Activated CD8-positive, alpha-beta T cell treated with anti-CD3 and anti-CD28 coated beads for 36 hours (primary cell): ENCODE measurements at regions not wholly inside any gene's neighbourhood (a gene's known extent, or its start where the extent isn't known, plus 50 kb on each side); places are given as distances from the start of the nearest gene placed in this dataset.
A peak's percentile ranks its signal among the peaks of the same experiment; 100 is the strongest.

Experiments
- ATAC-seq: fragments of 200-7000 bp; cut with Tn5 transposase; one replicate; pipeline ENCODE4 v1.10.0; 2021; ENCODE audit warnings: mild to moderate bottlenecking, moderate library complexity
- CTCF ChIA-PET: fragments of 350-600 bp; sonication (Branson Sonifier 250); formaldehyde crosslinking; loops from one replicate; lab custom pipeline; 2021; ENCODE audit warnings: antibody characterized with exemption; lab: Charles Lee
- POLR2A ChIA-PET: fragments of 350-600 bp; sonication (Branson Sonifier 250); formaldehyde crosslinking; loops from one replicate; lab custom pipeline; 2021; ENCODE audit warnings: antibody characterized with exemption; lab: Charles Lee
- DNase-seq: peaks from one replicate; pipeline ENCODE4 v3.0.0-alpha.2; 2020
- H3K27ac Mint-ChIP-seq: one replicate; pipeline ENCODE4 v1.8.0; 2021; ENCODE audit warnings: mild to moderate bottlenecking, mixed read lengths
- H3K27me3 Mint-ChIP-seq: one replicate; pipeline ENCODE4 v1.8.0; 2021; ENCODE audit warnings: mixed read lengths
- H3K36me3 Mint-ChIP-seq: one replicate; pipeline ENCODE4 v1.8.0; 2021; ENCODE audit warnings: low read depth, mixed read lengths
- H3K4me1 Mint-ChIP-seq: one replicate; pipeline ENCODE4 v1.8.0; 2021; ENCODE audit warnings: low read depth, mixed read lengths
- H3K4me3 Mint-ChIP-seq: one replicate; pipeline ENCODE4 v1.8.0; 2021; ENCODE audit warnings: mild to moderate bottlenecking, moderate library complexity, mixed read lengths
- H3K9me3 Mint-ChIP-seq: one replicate; pipeline ENCODE4 v1.8.0; 2021; ENCODE audit warnings: mixed read lengths
- intact Hi-C: fragments of 100-400 bp; cut with micrococcal nuclease; formaldehyde crosslinking; loops from one replicate; pipeline ENCODE4 v1.10.0; 2022
- TF ChIP-seq, protein P1 (sequence below): fragments of 200-600 bp; IDR thresholded peaks from one replicate; pipeline ENCODE4 v1.8.0; 2022; ENCODE audit warnings: antibody characterized with exemption, mild to moderate bottlenecking

GRCh38 chrY:21003059-21003458, 247.2 kb downstream of the RPS4Y2 start:
- TF ChIP-seq, protein P1, sequence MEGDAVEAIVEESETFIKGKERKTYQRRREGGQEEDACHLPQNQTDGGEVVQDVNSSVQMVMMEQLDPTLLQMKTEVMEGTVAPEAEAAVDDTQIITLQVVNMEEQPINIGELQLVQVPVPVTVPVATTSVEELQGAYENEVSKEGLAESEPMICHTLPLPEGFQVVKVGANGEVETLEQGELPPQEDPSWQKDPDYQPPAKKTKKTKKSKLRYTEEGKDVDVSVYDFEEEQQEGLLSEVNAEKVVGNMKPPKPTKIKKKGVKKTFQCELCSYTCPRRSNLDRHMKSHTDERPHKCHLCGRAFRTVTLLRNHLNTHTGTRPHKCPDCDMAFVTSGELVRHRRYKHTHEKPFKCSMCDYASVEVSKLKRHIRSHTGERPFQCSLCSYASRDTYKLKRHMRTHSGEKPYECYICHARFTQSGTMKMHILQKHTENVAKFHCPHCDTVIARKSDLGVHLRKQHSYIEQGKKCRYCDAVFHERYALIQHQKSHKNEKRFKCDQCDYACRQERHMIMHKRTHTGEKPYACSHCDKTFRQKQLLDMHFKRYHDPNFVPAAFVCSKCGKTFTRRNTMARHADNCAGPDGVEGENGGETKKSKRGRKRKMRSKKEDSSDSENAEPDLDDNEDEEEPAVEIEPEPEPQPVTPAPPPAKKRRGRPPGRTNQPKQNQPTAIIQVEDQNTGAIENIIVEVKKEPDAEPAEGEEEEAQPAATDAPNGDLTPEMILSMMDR = no peak
- intact Hi-C loops = no loop called here
- Mint-ChIP-seq H3K27ac (no peak overlapping the region), H3K4me1 (peaks cover 25% of the 10 kb centered on the region), H3K36me3 (no peaks in the 10 kb centered on the region), H3K9me3 (peaks cover 1% of the 10 kb centered on the region), H3K27me3 (no peaks in the 10 kb centered on the region), H3K4me3 (no peak overlapping the region)
- ChIA-PET CTCF (no interaction called here), POLR2A (no interaction called here)
- ATAC-seq (peak; percentile 70), DNase-seq (no peak)

DNA sequence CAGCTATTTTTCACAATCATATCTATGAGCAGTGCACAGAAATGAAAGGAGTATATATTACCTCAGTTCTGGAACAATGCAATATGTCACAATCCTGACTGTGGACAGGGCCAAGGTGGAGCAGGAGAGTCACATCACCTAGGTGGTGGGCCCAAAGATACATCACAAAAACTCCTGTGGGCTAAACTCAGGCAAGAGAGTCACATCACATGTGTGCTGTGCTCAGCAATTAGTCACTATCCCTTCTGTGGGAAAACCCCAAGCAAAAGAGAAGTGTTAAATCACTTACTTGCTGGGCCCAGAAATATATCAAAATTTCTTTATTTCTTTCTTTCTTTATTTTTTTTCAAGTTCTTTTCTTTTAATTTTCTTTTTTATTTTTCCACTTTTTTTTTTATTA, 249.6 kb downstream of the RPS4Y2 start:
- DNase-seq = no peak
- Mint-ChIP-seq H3K4me1 (peaks cover 13% of the 10 kb centered on the region), H3K9me3 (peaks cover 1% of the 10 kb centered on the region), H3K27ac (no peak overlapping the region), H3K36me3 (no peaks in the 10 kb centered on the region), H3K27me3 (no peaks in the 10 kb centered on the region), H3K4me3 (no peak overlapping the region)
- ATAC-seq = peak; percentile 58
- intact Hi-C loops = no loop called here
- ChIA-PET CTCF (no interaction called here), POLR2A (no interaction called here)
- TF ChIP-seq, protein P1 = no peak

DNA sequence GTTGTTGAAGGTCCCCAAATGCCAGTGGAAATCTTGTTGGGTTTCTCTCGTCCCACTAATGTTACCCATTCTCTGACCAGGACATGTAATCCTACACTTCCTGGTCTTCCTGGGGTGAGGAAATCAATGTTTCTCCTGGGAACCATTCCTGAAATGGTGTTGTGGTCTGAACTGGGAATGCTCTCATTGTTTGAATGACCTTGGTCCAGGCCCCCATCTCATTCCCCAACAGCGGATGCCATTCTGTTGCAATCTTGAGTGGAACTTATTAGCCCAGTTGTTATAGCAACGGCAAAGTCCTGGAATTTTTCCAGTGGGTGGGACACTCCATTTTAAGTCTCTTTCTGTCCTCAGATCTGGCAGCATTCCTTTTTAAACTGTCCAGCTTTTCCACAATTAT, 265.9 kb downstream of the RPS4Y2 start:
- CTCF ChIA-PET = no interaction called here
- intact Hi-C loops = no loop called here
- H3K27me3 Mint-ChIP-seq = no peaks in the 10 kb centered on the region
- H3K27ac Mint-ChIP-seq = no peak overlapping the region
- no peaks in the 10 kb centered on the region for H3K9me3 Mint-ChIP-seq
- TF ChIP-seq, protein P1 = no peak
- no peaks in the 10 kb centered on the region for H3K36me3 Mint-ChIP-seq
- no peak for ATAC-seq
- H3K4me1 Mint-ChIP-seq = peaks cover 38% of the 10 kb centered on the region
- no peak for DNase-seq
- POLR2A ChIA-PET = interaction anchor here (1.5 kb wide), 1 partner anchor 11 kb away, joined by 5 read pairs; no protein-coding TSS in a partner anchor
- no peak overlapping the region for H3K4me3 Mint-ChIP-seq

GRCh38 chrY:21022326-21023044, 266.6 kb downstream of the RPS4Y2 start:
- POLR2A ChIA-PET = interaction anchor here (1.5 kb wide), 1 partner anchor 11 kb away, joined by 5 read pairs; no protein-coding TSS in a partner anchor
- intact Hi-C loops = no loop called here
- CTCF ChIA-PET = no interaction called here
- Mint-ChIP-seq H3K9me3 (no peaks in the 10 kb centered on the region), H3K27ac (peak overlapping the region; percentile 49), H3K4me1 (peaks cover 39% of the 10 kb centered on the region), H3K36me3 (no peaks in the 10 kb centered on the region), H3K4me3 (no peak overlapping the region), H3K27me3 (no peaks in the 10 kb centered on the region)
- DNase-seq = peak; percentile 45
- ATAC-seq = peak; percentile 79
- TF ChIP-seq, protein P1 = no peak

DNA sequence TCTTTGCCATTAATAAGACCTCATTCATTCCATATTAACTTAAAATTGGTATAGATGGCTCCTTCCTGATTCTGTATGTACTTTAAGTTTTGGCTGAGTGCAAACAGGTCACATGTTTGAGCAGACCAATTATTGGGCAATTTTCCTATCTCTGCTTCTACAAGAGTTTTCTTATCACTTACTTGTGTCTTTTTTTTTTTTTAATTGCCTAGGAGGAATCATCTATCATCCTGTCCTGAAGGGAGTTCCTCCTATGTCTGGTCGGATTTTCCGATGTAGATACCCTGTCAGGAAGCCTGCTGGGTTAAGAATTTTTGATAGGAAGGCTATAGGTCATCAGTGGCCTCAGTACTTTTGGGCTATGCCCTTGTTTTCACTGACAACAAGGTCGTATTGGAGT, 268.0 kb downstream of the RPS4Y2 start:
- TF ChIP-seq, protein P1 = no peak
- H3K9me3 Mint-ChIP-seq = no peaks in the 10 kb centered on the region
- CTCF ChIA-PET = no interaction called here
- no peaks in the 10 kb centered on the region for H3K27me3 Mint-ChIP-seq
- no peaks in the 10 kb centered on the region for H3K36me3 Mint-ChIP-seq
- DNase-seq (no peak), ATAC-seq (no peak)
- intact Hi-C loops = no loop called here
- POLR2A ChIA-PET = no interaction called here
- no peak overlapping the region for H3K27ac Mint-ChIP-seq
- H3K4me1 Mint-ChIP-seq = peaks cover 44% of the 10 kb centered on the region
- H3K4me3 Mint-ChIP-seq = no peak overlapping the region
